ENCODE measurements at regions not wholly inside any gene's neighbourhood (a gene's known extent, or its start where the extent isn't known, plus 50 kb on each side); places are given as distances from the start of the nearest gene placed in this dataset.

DNA sequence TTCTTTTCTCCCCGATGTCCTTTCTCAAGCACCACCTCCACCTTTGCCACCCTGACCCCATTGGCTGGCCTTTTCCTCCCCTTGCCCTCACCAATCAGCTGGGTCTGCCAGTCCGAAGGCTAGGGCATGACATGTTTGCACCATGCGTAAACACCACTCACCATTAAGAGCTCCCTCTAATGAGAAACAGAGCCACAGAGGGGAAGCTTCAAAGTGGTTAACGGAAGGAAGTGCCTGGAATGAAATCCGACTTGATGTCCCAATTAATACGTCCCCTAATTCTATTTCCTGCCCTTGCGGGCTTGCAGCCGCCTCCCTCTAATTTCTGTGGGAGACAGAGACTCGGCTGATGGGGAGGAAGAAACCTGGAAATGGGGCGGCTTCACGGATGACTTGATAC is 318.5 kb upstream of the TBX3 start:
- no peaks in the 10 kb centered on the region for H3K36me3 ChIP-seq (ENCODE audit: insufficient read depth, low read length)
- H3K9ac ChIP-seq (ENCODE audit: low read length) = no peak overlapping the region
- DNase-seq = no peak
- H3K79me2 ChIP-seq (ENCODE audit: low read length) = no peaks in the 10 kb centered on the region
- peaks cover 5% of the 10 kb centered on the region for H3K4me1 ChIP-seq (ENCODE audit: low read length)
- H3K27ac ChIP-seq (ENCODE audit: low read length) = no peak overlapping the region
- H3K9me2 ChIP-seq (replicated peaks; ENCODE audit: insufficient read depth, low read length) = no peaks in the 10 kb centered on the region
- H3K4me3 ChIP-seq (ENCODE audit: low read length) = no peak overlapping the region
- H4K20me1 ChIP-seq (ENCODE audit: insufficient read depth, low read depth, low read length) = no peaks in the 10 kb centered on the region
- H3K4me2 ChIP-seq (ENCODE audit: low read depth, low read length, poor library complexity, severe bottlenecking) = no peak overlapping the region
- H2AFZ ChIP-seq (ENCODE audit: low read length) = no peak overlapping the region
- H3K27me3 ChIP-seq (ENCODE audit: low read length) = no peaks in the 10 kb centered on the region
- H3K9me3 ChIP-seq (ENCODE audit: low read length) = no peaks in the 10 kb centered on the region

DNA sequence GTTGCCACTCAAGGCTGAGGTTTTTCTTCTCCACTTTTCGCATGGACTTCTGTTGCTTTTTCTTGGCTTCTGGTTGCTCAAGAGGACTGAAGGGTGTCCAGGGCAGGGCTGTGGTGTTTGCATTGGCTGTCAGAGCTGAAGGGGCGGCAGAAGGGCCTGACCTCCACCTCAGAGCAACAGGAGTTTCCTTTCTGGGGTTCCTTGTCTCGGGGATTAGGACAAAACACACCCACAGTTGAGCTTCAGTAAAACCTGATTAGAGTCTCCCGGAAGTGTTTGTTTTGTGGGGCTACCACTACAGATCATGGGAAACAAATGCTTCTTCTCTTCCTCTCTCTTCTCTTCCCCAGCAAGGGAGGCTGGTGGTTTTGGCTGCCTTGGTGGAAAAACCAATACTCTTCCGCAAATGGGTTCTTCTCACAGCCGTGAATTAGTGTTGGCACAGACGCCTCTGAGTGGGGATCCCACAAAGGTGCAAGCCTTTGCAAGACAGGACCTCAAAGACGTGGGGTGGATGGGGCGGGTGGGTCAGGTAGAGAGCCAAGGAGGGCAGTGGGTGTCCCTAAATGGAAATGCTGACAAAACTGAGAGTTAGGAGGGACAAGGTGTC is 317.7 kb upstream of the TBX3 start:
- Histone ChIP-seq H3K4me1 (ENCODE audit: low read length) (peaks cover 5% of the 10 kb centered on the region), H3K27me3 (ENCODE audit: low read length) (no peaks in the 10 kb centered on the region), H3K9ac (ENCODE audit: low read length) (no peak overlapping the region), H3K4me2 (ENCODE audit: low read depth, low read length, poor library complexity, severe bottlenecking) (no peak overlapping the region), H3K9me3 (ENCODE audit: low read length) (no peaks in the 10 kb centered on the region), H3K79me2 (ENCODE audit: low read length) (no peaks in the 10 kb centered on the region), H3K36me3 (ENCODE audit: insufficient read depth, low read length) (no peaks in the 10 kb centered on the region), H3K9me2 (replicated peaks; ENCODE audit: insufficient read depth, low read length) (no peaks in the 10 kb centered on the region), H3K4me3 (ENCODE audit: low read length) (no peak overlapping the region), H4K20me1 (ENCODE audit: insufficient read depth, low read depth, low read length) (no peaks in the 10 kb centered on the region), H3K27ac (ENCODE audit: low read length) (no peak overlapping the region), H2AFZ (ENCODE audit: low read length) (no peak overlapping the region)
- no peak for DNase-seq

DNA sequence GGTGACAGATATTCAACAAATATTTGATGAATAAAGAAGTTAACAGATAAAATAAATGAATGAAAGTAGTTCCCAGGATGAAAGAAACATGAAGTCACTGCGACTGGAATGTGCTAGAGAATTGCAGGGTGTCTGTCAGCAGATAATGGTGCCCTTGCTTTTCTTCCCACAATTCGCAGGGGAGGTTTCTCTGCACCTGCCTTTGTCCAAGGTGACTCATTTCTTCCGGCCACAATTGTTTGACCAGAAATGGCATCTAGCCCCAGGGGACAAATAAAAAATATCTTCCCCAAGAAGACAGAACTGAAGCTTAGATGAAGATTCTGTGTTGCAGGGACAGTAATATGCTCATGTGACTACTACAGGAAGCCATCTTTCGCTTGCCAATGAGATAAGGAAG is 316.1 kb upstream of the TBX3 start:
- H3K27ac ChIP-seq (ENCODE audit: low read length) = no peak overlapping the region
- no peaks in the 10 kb centered on the region for H4K20me1 ChIP-seq (ENCODE audit: insufficient read depth, low read depth, low read length)
- no peaks in the 10 kb centered on the region for H3K9me3 ChIP-seq (ENCODE audit: low read length)
- peaks cover 5% of the 10 kb centered on the region for H3K4me1 ChIP-seq (ENCODE audit: low read length)
- H3K4me2 ChIP-seq (ENCODE audit: low read depth, low read length, poor library complexity, severe bottlenecking) = no peak overlapping the region
- H3K9me2 ChIP-seq (replicated peaks; ENCODE audit: insufficient read depth, low read length) = no peaks in the 10 kb centered on the region
- H2AFZ ChIP-seq (ENCODE audit: low read length) = no peak overlapping the region
- H3K9ac ChIP-seq (ENCODE audit: low read length) = no peak overlapping the region
- no peak for DNase-seq
- no peaks in the 10 kb centered on the region for H3K79me2 ChIP-seq (ENCODE audit: low read length)
- no peaks in the 10 kb centered on the region for H3K36me3 ChIP-seq (ENCODE audit: insufficient read depth, low read length)
- no peaks in the 10 kb centered on the region for H3K27me3 ChIP-seq (ENCODE audit: low read length)
- H3K4me3 ChIP-seq (ENCODE audit: low read length) = no peak overlapping the region

DNA sequence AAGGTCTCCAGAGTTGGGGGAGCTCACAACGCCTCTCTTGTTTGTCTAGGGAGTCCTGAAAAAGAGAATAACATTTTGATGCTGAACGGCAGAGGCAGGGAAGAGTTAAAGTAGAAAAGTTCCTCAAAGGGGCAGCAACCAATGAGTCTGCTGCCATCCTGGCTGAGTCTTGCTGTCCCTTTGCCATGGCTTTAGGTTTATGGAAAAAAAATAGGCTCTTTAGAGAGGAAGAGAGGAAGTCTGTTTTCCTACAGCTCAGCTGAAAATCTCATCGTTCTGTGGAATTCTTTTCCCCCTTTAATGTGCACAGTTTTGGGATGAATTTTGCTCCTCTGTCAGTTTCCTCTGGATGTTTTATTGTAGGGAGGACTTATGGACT is 314.8 kb upstream of the TBX3 start:
- H3K79me2 ChIP-seq (ENCODE audit: low read length) = no peaks in the 10 kb centered on the region
- no peak overlapping the region for H3K4me2 ChIP-seq (ENCODE audit: low read depth, low read length, poor library complexity, severe bottlenecking)
- H3K4me1 ChIP-seq (ENCODE audit: low read length) = peaks cover 5% of the 10 kb centered on the region
- H3K9me2 ChIP-seq (replicated peaks; ENCODE audit: insufficient read depth, low read length) = no peaks in the 10 kb centered on the region
- no peaks in the 10 kb centered on the region for H3K27me3 ChIP-seq (ENCODE audit: low read length)
- H3K9me3 ChIP-seq (ENCODE audit: low read length) = no peaks in the 10 kb centered on the region
- no peak overlapping the region for H3K4me3 ChIP-seq (ENCODE audit: low read length)
- no peaks in the 10 kb centered on the region for H4K20me1 ChIP-seq (ENCODE audit: insufficient read depth, low read depth, low read length)
- no peak overlapping the region for H3K9ac ChIP-seq (ENCODE audit: low read length)
- H2AFZ ChIP-seq (ENCODE audit: low read length) = no peak overlapping the region
- DNase-seq = no peak
- no peaks in the 10 kb centered on the region for H3K36me3 ChIP-seq (ENCODE audit: insufficient read depth, low read length)
- H3K27ac ChIP-seq (ENCODE audit: low read length) = no peak overlapping the region

DNA sequence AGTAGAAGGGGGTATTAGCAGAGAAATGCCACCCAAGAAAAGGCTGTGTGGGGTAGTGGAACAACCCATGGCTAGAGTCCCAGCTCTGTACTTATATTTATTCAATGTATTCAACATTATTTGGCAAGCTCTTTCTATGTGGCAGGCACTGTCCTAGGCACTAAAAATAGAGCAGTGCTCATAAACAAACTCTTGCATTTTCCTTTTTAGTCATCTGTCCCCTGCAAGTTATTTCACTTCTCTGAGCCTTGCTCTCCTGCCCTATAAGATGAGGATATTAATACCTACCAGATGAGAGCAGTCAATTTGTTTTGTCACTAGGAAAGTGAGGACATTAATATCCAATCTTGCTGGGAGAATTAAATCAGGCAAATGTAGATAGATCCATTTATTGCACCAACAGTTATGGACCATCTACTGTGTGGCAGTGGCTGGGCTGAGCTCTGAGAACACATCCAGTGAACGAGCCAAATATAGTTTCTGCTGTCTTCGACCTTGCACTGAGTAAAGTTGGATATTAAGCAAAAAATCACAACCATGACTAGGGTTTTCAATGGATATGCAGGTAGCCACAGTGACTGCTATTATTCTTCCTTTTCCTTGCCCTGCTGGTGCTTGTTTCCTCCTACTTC is 314.3 kb upstream of the TBX3 start:
- Histone ChIP-seq H4K20me1 (ENCODE audit: insufficient read depth, low read depth, low read length) (no peaks in the 10 kb centered on the region), H3K9ac (ENCODE audit: low read length) (no peak overlapping the region), H3K4me1 (ENCODE audit: low read length) (peaks cover 5% of the 10 kb centered on the region), H3K4me3 (ENCODE audit: low read length) (no peak overlapping the region), H3K9me2 (replicated peaks; ENCODE audit: insufficient read depth, low read length) (no peaks in the 10 kb centered on the region), H3K4me2 (ENCODE audit: low read depth, low read length, poor library complexity, severe bottlenecking) (no peak overlapping the region), H3K27me3 (ENCODE audit: low read length) (no peaks in the 10 kb centered on the region), H3K36me3 (ENCODE audit: insufficient read depth, low read length) (no peaks in the 10 kb centered on the region), H2AFZ (ENCODE audit: low read length) (no peak overlapping the region), H3K27ac (ENCODE audit: low read length) (no peak overlapping the region), H3K79me2 (ENCODE audit: low read length) (no peaks in the 10 kb centered on the region), H3K9me3 (ENCODE audit: low read length) (no peaks in the 10 kb centered on the region)
- no peak for DNase-seq

DNA sequence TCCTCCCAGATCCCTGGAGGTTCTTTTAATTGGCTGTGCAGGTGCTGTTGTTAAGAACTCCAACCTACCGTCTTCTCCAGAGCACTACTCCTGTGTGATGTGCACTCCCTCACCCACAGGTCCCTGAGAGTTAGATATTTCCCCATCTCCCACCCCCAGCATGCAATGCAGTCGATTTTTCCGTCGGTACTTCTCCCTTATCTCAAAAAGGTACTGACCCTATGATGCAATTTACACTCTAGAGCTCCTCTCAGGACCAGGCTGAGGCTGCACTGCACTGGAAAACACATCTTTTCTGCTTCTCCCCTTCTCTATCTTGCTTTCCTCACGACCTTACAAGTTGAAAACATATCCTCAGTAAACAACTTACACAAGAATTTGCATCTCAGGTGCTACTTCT is 312.4 kb upstream of the TBX3 start:
- H3K79me2 ChIP-seq (ENCODE audit: low read length) = no peaks in the 10 kb centered on the region
- no peaks in the 10 kb centered on the region for H3K36me3 ChIP-seq (ENCODE audit: insufficient read depth, low read length)
- no peaks in the 10 kb centered on the region for H3K9me2 ChIP-seq (replicated peaks; ENCODE audit: insufficient read depth, low read length)
- no peak for DNase-seq
- no peaks in the 10 kb centered on the region for H3K9me3 ChIP-seq (ENCODE audit: low read length)
- H4K20me1 ChIP-seq (ENCODE audit: insufficient read depth, low read depth, low read length) = no peaks in the 10 kb centered on the region
- H3K4me2 ChIP-seq (ENCODE audit: low read depth, low read length, poor library complexity, severe bottlenecking) = no peak overlapping the region
- no peak overlapping the region for H3K9ac ChIP-seq (ENCODE audit: low read length)
- H3K27ac ChIP-seq (ENCODE audit: low read length) = no peak overlapping the region
- H3K4me3 ChIP-seq (ENCODE audit: low read length) = no peak overlapping the region
- H3K27me3 ChIP-seq (ENCODE audit: low read length) = no peaks in the 10 kb centered on the region
- no peak overlapping the region for H2AFZ ChIP-seq (ENCODE audit: low read length)
- H3K4me1 ChIP-seq (ENCODE audit: low read length) = peaks cover 5% of the 10 kb centered on the region

DNA sequence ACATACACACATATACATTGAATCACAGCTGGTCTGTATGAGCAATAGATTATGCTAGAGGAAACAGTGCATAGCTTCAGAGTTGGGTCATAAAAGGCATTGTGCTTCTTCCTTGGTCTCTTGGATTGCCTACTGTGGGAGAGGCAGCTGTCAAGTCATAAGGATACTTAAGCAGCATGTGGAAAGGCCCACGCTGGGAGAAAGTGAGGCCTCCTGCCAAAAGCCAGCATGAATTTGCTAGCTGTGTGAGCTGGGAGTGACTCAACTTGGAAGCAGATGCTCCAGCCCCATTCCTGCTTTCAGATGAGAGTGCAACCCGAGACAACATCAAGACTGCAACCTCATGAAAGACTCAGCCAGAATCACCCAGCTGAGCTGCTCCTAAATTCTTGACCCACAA is 311.9 kb upstream of the TBX3 start:
- Histone ChIP-seq H3K9me3 (ENCODE audit: low read length) (no peaks in the 10 kb centered on the region), H4K20me1 (ENCODE audit: insufficient read depth, low read depth, low read length) (no peaks in the 10 kb centered on the region), H3K27me3 (ENCODE audit: low read length) (no peaks in the 10 kb centered on the region), H3K27ac (ENCODE audit: low read length) (no peak overlapping the region), H3K9ac (ENCODE audit: low read length) (no peak overlapping the region), H3K79me2 (ENCODE audit: low read length) (no peaks in the 10 kb centered on the region), H2AFZ (ENCODE audit: low read length) (no peak overlapping the region), H3K4me3 (ENCODE audit: low read length) (no peak overlapping the region), H3K4me1 (ENCODE audit: low read length) (peaks cover 5% of the 10 kb centered on the region), H3K36me3 (ENCODE audit: insufficient read depth, low read length) (no peaks in the 10 kb centered on the region), H3K4me2 (ENCODE audit: low read depth, low read length, poor library complexity, severe bottlenecking) (no peak overlapping the region), H3K9me2 (replicated peaks; ENCODE audit: insufficient read depth, low read length) (no peaks in the 10 kb centered on the region)
- no peak for DNase-seq

DNA sequence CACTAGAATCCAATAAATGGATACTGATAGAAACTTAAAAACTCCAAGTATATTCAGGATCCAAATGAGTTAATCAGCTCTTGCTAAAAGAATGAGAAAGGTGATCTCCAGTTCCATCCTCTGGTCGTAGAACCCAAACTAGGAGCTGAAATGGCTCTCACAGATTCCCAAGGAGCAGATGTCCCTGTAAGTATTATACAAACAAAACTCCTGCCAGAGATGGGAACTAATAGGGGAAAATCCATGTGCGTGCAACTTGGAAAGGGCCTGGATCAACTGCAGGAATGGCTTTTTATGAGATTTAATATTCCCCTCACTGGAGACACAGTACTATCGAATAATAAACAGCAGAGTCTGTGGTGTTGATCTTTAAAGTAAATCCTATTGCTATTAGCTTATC is 309.2 kb upstream of the TBX3 start:
- no peak overlapping the region for H3K27ac ChIP-seq (ENCODE audit: low read length)
- H3K79me2 ChIP-seq (ENCODE audit: low read length) = no peaks in the 10 kb centered on the region
- no peak overlapping the region for H3K9ac ChIP-seq (ENCODE audit: low read length)
- no peaks in the 10 kb centered on the region for H4K20me1 ChIP-seq (ENCODE audit: insufficient read depth, low read depth, low read length)
- no peaks in the 10 kb centered on the region for H3K36me3 ChIP-seq (ENCODE audit: insufficient read depth, low read length)
- H3K4me1 ChIP-seq (ENCODE audit: low read length) = no peaks in the 10 kb centered on the region
- H3K27me3 ChIP-seq (ENCODE audit: low read length) = no peaks in the 10 kb centered on the region
- no peaks in the 10 kb centered on the region for H3K9me2 ChIP-seq (replicated peaks; ENCODE audit: insufficient read depth, low read length)
- H3K9me3 ChIP-seq (ENCODE audit: low read length) = no peaks in the 10 kb centered on the region
- no peak overlapping the region for H3K4me2 ChIP-seq (ENCODE audit: low read depth, low read length, poor library complexity, severe bottlenecking)
- no peak overlapping the region for H2AFZ ChIP-seq (ENCODE audit: low read length)
- H3K4me3 ChIP-seq (ENCODE audit: low read length) = no peak overlapping the region
- DNase-seq = no peak

All from Karpas-422 (cell line).